Ovary (tissue), 7 donors: ENCODE measurements at regions not wholly inside any gene's neighbourhood (a gene's known extent, or its start where the extent isn't known, plus 50 kb on each side); places are given as distances from the start of the nearest gene placed in this dataset.
"Not testable (repeated sequence)": the region's sequence is repeated elsewhere in the genome, so short reads cannot be mapped to it uniquely, and the experiment has no call there.

Experiments used
- DNase-seq, 5 donors: peaks; one replicate each; pipeline ENCODE4 v3.0.0-alpha.2; 2019 to 2020
- H3K27ac ChIP-seq, 2 donors: fragments of 200-600 bp; one replicate each; pipeline versions ENCODE4 v1.5.1 to v1.8.0; 2019 to 2022
- H3K27me3 ChIP-seq: fragments of 200-600 bp; one replicate; pipeline ENCODE4 v1.8.0; 2022
- H3K36me3 ChIP-seq: fragments of 200-600 bp; sonication (generic); one replicate; pipeline ENCODE4 v1.5.1; 2019
- H3K4me1 ChIP-seq: one replicate; pipeline ENCODE4 v1.8.1; 2013; ENCODE audit warnings: mild to moderate bottlenecking, moderate library complexity; ENCODE audit not compliant: insufficient read depth
- H3K4me3 ChIP-seq: fragments of 200-600 bp; sonication (generic); one replicate; pipeline ENCODE4 v1.5.1; 2017
- H3K9me3 ChIP-seq, 2 donors: fragments of 200-600 bp in 1 of 2; sonication (generic) in 1 of 2; one replicate each; pipeline versions ENCODE4 v1.5.1 to v1.8.1; 2013 to 2019; ENCODE audit warnings: mild to moderate bottlenecking in 1 of 2, moderate library complexity in 1 of 2
- CTCF ChIP-seq, 3 donors: fragments of 450-650 bp in 2 of 3; fragments of 200-600 bp in 1 of 3; IDR thresholded peaks; one replicate each; pipeline versions ENCODE4 v1.5.1 to v1.8.0; 2016 to 2022; ENCODE audit warnings: antibody characterized with exemption in 3 of 3, mild to moderate bottlenecking in 1 of 3
- EP300 ChIP-seq: sonication (generic); formaldehyde crosslinking; IDR thresholded peaks from one replicate; pipeline ENCODE4 v1.6.1; 2017; ENCODE audit warnings: antibody characterized with exemption
- POLR2A ChIP-seq: fragments of 450-650 bp; IDR thresholded peaks from one replicate; pipeline ENCODE4 v1.6.1; 2017; ENCODE audit warnings: antibody characterized with exemption, mild to moderate bottlenecking, moderate library complexity
- WGBS, 3 donors: extraction: QIAGEN DNeasy Blood & Tissue Kit in 1 of 3; methylation state at CpG; one replicate each; pipeline versions ENCODE4 v1.1.5 to v1.1.7; 2013 to 2017; 5-methylcytosine and 5-hydroxymethylcytosine counted together
- intact Hi-C, 4 donors: fragments of 100-400 bp; cut with DNase I; formaldehyde crosslinking; loops; one replicate each; pipeline versions ENCODE4 v1.11.0 to v1.15.1; 2022 to 2023
- donor health status: DM: no; HTN: no; CAD: no; lungs with moderate emphysema.
- donor health status: DM: no; HTN: no; CAD: no.
- donor health status: Bipolar disorder and iron deficiency.
- donor health status: DM: no; HTN: no; CAD: no.
- donor health status: DM: yes; HTN: yes; CAD: no.

- intact Hi-C loops: no loop called here
- Histone ChIP-seq H3K27me3 (no peaks in the 10 kb centered on the region), H3K27ac (no peak overlapping the region), H3K9me3 (no peaks in the 10 kb centered on the region), H3K4me3 (no peak overlapping the region), H3K4me1 (peaks cover 5% of the 10 kb centered on the region), H3K36me3 (no peaks in the 10 kb centered on the region)
- no peak for TF ChIP-seq CTCF (IDR thresholded peaks at IDR 0.05)
- no peak for TF ChIP-seq POLR2A
- TF ChIP-seq EP300: no peak
- 7 to 17% (median 14%) methylated on average over 1 of the region's 1 CpG for WGBS, 3 donors
- no peak for DNase-seq
Observed at GRCh38 chr2:44101246-44101645, 67.4 kb upstream of the PPM1B start.

- Histone ChIP-seq H3K27me3 (no peaks in the 10 kb centered on the region), H3K4me1 (peaks cover 5% of the 10 kb centered on the region), H3K4me3 (no peak overlapping the region), H3K36me3 (no peaks in the 10 kb centered on the region), H3K27ac (no peak overlapping the region), H3K9me3 (no peaks in the 10 kb centered on the region)
- WGBS, 3 donors: 73 to 82% (median 74%) methylated on average over 8 of the region's 8 CpGs
- TF ChIP-seq CTCF (IDR thresholded peaks at IDR 0.05): no peak
- TF ChIP-seq EP300: no peak
- TF ChIP-seq POLR2A: no peak
- intact Hi-C loops: no loop called here
- no peak for DNase-seq
Observed at GRCh38 chr2:44102790-44103562, 65.7 kb upstream of the PPM1B start.

GRCh38 chr2:44103639-44104038 is 65.0 kb upstream of the PPM1B start:
- WGBS, 3 donors: 47 to 60% (median 49%) methylated on average over 6 of the region's 6 CpGs
- TF ChIP-seq CTCF (IDR thresholded peaks at IDR 0.05) (no peak), EP300 (no peak), POLR2A (no peak)
- no peak overlapping the region for H3K4me3 ChIP-seq

GRCh38 chr2:44104855-44105271 is 63.8 kb upstream of the PPM1B start:
- H3K4me1 ChIP-seq: peaks cover 5% of the 10 kb centered on the region
- no peak overlapping the region for H3K4me3 ChIP-seq
- DNase-seq: no peak
- no peak for TF ChIP-seq CTCF (IDR thresholded peaks at IDR 0.05)
- no peak for TF ChIP-seq EP300
- TF ChIP-seq POLR2A: no peak
- H3K27me3 ChIP-seq: no peaks in the 10 kb centered on the region
- WGBS, 3 donors: 85 to 98% (median 92%) methylated on average over 1 of the region's 1 CpG
- intact Hi-C loops: no loop called here
- no peaks in the 10 kb centered on the region for H3K36me3 ChIP-seq
- no peak overlapping the region for H3K27ac ChIP-seq
- no peaks in the 10 kb centered on the region for H3K9me3 ChIP-seq

More at GRCh38 chr2:44103639-44104038, 65.0 kb upstream of the PPM1B start:
- no peak for DNase-seq
- Histone ChIP-seq H3K27ac (no peak overlapping the region), H3K9me3 (no peaks in the 10 kb centered on the region), H3K36me3 (no peaks in the 10 kb centered on the region), H3K27me3 (no peaks in the 10 kb centered on the region), H3K4me1 (peaks cover 5% of the 10 kb centered on the region)
- intact Hi-C loops: no loop called here

- H3K36me3 ChIP-seq, H3K27me3 ChIP-seq, H3K27ac ChIP-seq, H3K4me3 ChIP-seq, H3K9me3 ChIP-seq, DNase-seq, intact Hi-C loops, H3K4me1 ChIP-seq: not testable (repeated sequence)
- 73 to 81% (median 76%) methylated on average over 9 of the region's 9 CpGs for WGBS, 3 donors
Observed at GRCh38 chr2:44106509-44106908, 62.2 kb upstream of the PPM1B start.
